Astrocyte of the spinal cord (primary cell): ENCODE measurements at regions not wholly inside any gene's neighbourhood (a gene's known extent, or its start where the extent isn't known, plus 50 kb on each side); places are given as distances from the start of the nearest gene placed in this dataset.

Experiments
- DNase-seq: peaks from one replicate; pipeline ENCODE4 v3.0.0; 2011; ENCODE audit warnings: low read depth, low spot score
- H3K4me3 ChIP-seq: 2 replicates; pipeline ENCODE4 v1.5.1; 2011; ENCODE audit warnings: low read depth, mild to moderate bottlenecking, low read length, moderate library complexity
- CTCF ChIP-seq: IDR thresholded peaks from 2 replicates; pipeline ENCODE4 v1.5.1; 2012; ENCODE audit warnings: low read depth, mild to moderate bottlenecking, low read length, inconsistent platforms
- in situ Hi-C: cut with HindIII; loops from 2 replicates; pipeline ENCODE4 v1.10.0; 2017; ENCODE audit warnings: low sequenced_read_pairs

- in situ Hi-C loops: no loop called here
- no peak overlapping the region for H3K4me3 ChIP-seq
- TF ChIP-seq CTCF: no peak
- DNase-seq: no peak
These were observed 768.0 kb upstream of the GJE1 start for GRCh38 chr6:141364694-141365093.

DNA sequence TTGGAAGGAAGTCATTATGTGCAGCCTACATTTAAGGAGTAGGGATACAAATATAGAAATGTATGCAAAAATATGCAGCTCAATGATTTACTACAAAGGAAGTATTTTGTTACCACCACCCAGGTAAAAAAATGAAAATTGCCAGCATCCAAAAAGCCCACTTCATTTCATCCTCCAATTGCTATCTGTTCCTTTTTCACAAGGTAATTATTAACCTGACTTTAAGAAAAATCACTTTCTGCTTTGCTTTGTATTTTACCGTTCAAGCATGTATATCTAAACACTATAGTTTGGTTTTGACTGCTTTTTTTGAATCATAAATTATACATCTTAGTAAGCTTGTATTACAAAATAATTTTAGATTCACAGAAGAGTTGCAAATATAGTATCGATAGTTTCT lies 768.5 kb upstream of the GJE1 start:
- TF ChIP-seq CTCF: no peak

DNA sequence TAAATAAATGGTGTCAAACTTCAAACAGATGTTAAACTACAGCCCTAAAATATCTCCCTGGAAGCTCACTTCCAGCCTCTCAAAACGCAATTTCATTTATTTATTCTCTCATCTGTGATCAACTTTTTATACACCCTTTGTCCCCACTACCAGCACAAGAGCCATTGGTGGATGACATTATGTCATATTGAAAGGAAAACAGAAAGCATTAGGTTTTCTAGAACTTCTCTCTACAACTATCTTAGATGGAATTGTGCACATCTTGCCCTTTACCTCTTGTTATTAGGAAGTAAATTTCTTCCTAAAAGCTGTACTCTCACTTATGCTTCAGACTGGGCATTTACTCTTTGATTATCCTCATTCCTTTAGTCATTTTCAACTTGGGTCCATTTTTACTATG lies 771.2 kb upstream of the GJE1 start:
- no peak for DNase-seq
- no peak overlapping the region for H3K4me3 ChIP-seq
- in situ Hi-C loops: no loop called here
- TF ChIP-seq CTCF: no peak

More for the DNA sequence above, 768.5 kb upstream of the GJE1 start:
- no peak overlapping the region for H3K4me3 ChIP-seq
- in situ Hi-C loops: no loop called here
- no peak for DNase-seq

DNA sequence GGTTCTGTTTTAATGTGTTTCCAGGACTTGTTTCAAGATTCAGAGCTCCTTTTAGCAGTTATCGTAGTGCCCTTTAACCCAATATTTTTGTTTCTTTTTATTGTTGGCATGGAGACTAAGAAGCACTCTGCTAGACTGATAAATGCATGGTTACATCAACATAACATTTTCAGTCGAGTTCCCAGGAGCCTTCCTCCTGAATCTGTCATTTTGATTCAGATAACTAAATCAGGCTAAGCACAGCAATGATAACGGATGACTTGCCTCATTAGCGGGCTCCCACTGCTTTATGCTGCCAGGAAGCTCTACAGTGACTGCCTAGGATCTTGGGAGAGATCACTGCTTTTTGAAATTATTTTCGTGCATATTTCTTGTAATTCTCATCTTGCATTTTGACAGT lies 772.8 kb upstream of the GJE1 start:
- no peak overlapping the region for H3K4me3 ChIP-seq
- no peak for TF ChIP-seq CTCF
- in situ Hi-C loops: no loop called here
- DNase-seq: peak; percentile 36

GRCh38 chr6:141354191-141354955 lies 778.4 kb upstream of the GJE1 start:
- no peak for DNase-seq
- H3K4me3 ChIP-seq: no peak overlapping the region
- TF ChIP-seq CTCF: no peak
- in situ Hi-C loops: no loop called here

GRCh38 chr6:141351721-141352120 lies 781.0 kb upstream of the GJE1 start:
- DNase-seq: no peak
- no peak for TF ChIP-seq CTCF
- H3K4me3 ChIP-seq: no peak overlapping the region
- in situ Hi-C loops: no loop called here

DNA sequence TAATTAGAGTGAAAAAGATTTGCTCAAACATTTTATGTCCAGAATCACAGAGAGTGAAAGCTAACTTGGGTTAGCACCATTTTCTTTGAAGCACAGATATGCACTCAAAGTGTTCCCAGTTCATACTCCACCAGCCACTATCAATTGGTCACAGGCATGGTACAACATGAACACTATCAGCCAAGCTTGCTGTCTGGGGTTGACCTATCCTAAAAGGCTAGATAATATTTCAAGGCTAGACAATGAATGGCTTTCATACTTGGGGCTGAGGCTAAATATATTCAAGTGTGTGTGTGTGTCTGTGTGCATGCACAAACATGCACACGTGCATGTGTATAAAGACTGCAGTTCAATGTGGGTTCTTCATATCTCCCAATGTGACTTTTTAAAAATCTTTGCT lies 783.0 kb upstream of the GJE1 start:
- no peak for TF ChIP-seq CTCF
- in situ Hi-C loops: no loop called here
- no peak for DNase-seq

More for the DNA sequence above, 783.0 kb upstream of the GJE1 start:
- no peak overlapping the region for H3K4me3 ChIP-seq
